A172 (cell line): ENCODE measurements at regions not wholly inside any gene's neighbourhood (a gene's known extent, or its start where the extent isn't known, plus 50 kb on each side); places are given as distances from the start of the nearest gene placed in this dataset.

ENCODE experiments used
- DNase-seq: peaks from one replicate; pipeline ENCODE4 v3.0.0-alpha.2; 2015; ENCODE audit warnings: low spot score

GRCh38 chr6:120237221-120237620 is 887.7 kb upstream of the MAN1A1 start:
- no peak for DNase-seq

- DNase-seq: no peak
Observed at GRCh38 chr6:120230008-120230407, 880.4 kb upstream of the MAN1A1 start.

- no peak for DNase-seq
Observed at GRCh38 chr6:120228297-120228696, 878.7 kb upstream of the MAN1A1 start.

GRCh38 chr6:120219339-120219738 is 869.8 kb upstream of the MAN1A1 start:
- DNase-seq: no peak

GRCh38 chr6:120214088-120214499 is 864.5 kb upstream of the MAN1A1 start:
- DNase-seq: no peak

GRCh38 chr6:120211955-120212792 is 862.6 kb upstream of the MAN1A1 start:
- DNase-seq: no peak

- no peak for DNase-seq
Observed at GRCh38 chr6:120202878-120203277, 853.3 kb upstream of the MAN1A1 start.

GRCh38 chr6:120200853-120201252 is 851.3 kb upstream of the MAN1A1 start:
- DNase-seq: no peak

GRCh38 chr6:120198033-120198432 is 848.5 kb upstream of the MAN1A1 start:
- DNase-seq: peak; percentile 92

- no peak for DNase-seq
Observed at GRCh38 chr6:120186080-120186479, 836.5 kb upstream of the MAN1A1 start.

GRCh38 chr6:120173250-120173649 is 823.7 kb upstream of the MAN1A1 start:
- DNase-seq: no peak

- no peak for DNase-seq
Observed at GRCh38 chr6:120164531-120164930, 815.0 kb upstream of the MAN1A1 start.

- DNase-seq: no peak
Observed at GRCh38 chr6:120157873-120158272, 808.3 kb upstream of the MAN1A1 start.

GRCh38 chr6:120147071-120147871 is 797.7 kb upstream of the MAN1A1 start:
- no peak for DNase-seq

- no peak for DNase-seq
Observed at GRCh38 chr6:120141601-120142000, 792.0 kb upstream of the MAN1A1 start.

GRCh38 chr6:120137492-120137891 is 787.9 kb upstream of the MAN1A1 start:
- no peak for DNase-seq

- DNase-seq: no peak
Observed at GRCh38 chr6:120129228-120129627, 779.7 kb upstream of the MAN1A1 start.

GRCh38 chr6:120122401-120122800 is 772.8 kb upstream of the MAN1A1 start:
- no peak for DNase-seq

- DNase-seq: no peak
Observed at GRCh38 chr6:120116343-120116742, 766.8 kb upstream of the MAN1A1 start.

GRCh38 chr6:120112980-120113379 is 763.4 kb upstream of the MAN1A1 start:
- DNase-seq: no peak

- DNase-seq: no peak
Observed at GRCh38 chr6:120111001-120111400, 761.4 kb upstream of the MAN1A1 start.

GRCh38 chr6:120108061-120108795 is 758.7 kb upstream of the MAN1A1 start:
- no peak for DNase-seq
